ENCODE measurements at regions not wholly inside any gene's neighbourhood (a gene's known extent, or its start where the extent isn't known, plus 50 kb on each side); places are given as distances from the start of the nearest gene placed in this dataset.

DNA sequence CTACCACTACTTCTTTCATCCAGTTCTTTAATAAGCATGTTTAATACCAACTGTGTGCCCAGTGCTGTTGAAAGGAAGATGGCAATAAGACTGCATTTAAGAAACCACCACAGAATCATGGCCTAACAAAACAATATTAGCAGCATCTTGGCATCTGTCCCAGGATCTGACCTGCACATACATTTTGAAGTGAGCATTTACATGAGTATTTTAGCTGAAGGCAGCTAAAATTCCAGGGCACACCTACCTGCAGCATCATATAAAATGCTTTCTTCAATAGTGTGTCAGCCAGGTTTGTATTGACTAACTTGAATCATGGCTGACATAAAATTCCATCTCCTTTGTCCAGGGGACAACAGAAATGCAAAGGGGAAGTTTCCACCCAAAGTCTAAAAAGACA lies 65.0 kb upstream of the ARHGAP5 start:
- H2AFZ ChIP-seq (ENCODE audit: low read depth, low read length, severe bottlenecking), result no peak overlapping the region
- H3K9ac ChIP-seq (ENCODE audit: low read length), result no peak overlapping the region
- no peak overlapping the region for H3K4me2 ChIP-seq (ENCODE audit: low read depth, low read length, poor library complexity, severe bottlenecking)
- TF ChIP-seq EZH2phosphoT487 (conservative IDR thresholded peaks at IDR 0.05; ENCODE audit: low read length), result no peak
- TF ChIP-seq, protein P1, sequence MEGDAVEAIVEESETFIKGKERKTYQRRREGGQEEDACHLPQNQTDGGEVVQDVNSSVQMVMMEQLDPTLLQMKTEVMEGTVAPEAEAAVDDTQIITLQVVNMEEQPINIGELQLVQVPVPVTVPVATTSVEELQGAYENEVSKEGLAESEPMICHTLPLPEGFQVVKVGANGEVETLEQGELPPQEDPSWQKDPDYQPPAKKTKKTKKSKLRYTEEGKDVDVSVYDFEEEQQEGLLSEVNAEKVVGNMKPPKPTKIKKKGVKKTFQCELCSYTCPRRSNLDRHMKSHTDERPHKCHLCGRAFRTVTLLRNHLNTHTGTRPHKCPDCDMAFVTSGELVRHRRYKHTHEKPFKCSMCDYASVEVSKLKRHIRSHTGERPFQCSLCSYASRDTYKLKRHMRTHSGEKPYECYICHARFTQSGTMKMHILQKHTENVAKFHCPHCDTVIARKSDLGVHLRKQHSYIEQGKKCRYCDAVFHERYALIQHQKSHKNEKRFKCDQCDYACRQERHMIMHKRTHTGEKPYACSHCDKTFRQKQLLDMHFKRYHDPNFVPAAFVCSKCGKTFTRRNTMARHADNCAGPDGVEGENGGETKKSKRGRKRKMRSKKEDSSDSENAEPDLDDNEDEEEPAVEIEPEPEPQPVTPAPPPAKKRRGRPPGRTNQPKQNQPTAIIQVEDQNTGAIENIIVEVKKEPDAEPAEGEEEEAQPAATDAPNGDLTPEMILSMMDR (IDR thresholded peaks at IDR 0.05; ENCODE audit: insufficient read depth, low read length, poor library complexity, severe bottlenecking), result no peak
- no peaks in the 10 kb centered on the region for H3F3A ChIP-seq (ENCODE audit: insufficient read depth)
- H3K36me3 ChIP-seq (ENCODE audit: low read length), result no peaks in the 10 kb centered on the region
- no peaks in the 10 kb centered on the region for H4K20me1 ChIP-seq (ENCODE audit: low read depth, low read length)
- no peaks in the 10 kb centered on the region for H3K9me3 ChIP-seq (ENCODE audit: insufficient read depth, low read length)
- no peak overlapping the region for H3K4me3 ChIP-seq (ENCODE audit: insufficient read depth, low read length, poor library complexity, severe bottlenecking)
- H3K9me2 ChIP-seq (replicated peaks; ENCODE audit: insufficient read depth, low read length), result no peaks in the 10 kb centered on the region
- H3K79me2 ChIP-seq (ENCODE audit: insufficient read depth, low read length), result no peaks in the 10 kb centered on the region
- no peak overlapping the region for H3K27ac ChIP-seq (ENCODE audit: low read depth, low read length)
- no peaks in the 10 kb centered on the region for H3K27me3 ChIP-seq (ENCODE audit: low read length)

DNA sequence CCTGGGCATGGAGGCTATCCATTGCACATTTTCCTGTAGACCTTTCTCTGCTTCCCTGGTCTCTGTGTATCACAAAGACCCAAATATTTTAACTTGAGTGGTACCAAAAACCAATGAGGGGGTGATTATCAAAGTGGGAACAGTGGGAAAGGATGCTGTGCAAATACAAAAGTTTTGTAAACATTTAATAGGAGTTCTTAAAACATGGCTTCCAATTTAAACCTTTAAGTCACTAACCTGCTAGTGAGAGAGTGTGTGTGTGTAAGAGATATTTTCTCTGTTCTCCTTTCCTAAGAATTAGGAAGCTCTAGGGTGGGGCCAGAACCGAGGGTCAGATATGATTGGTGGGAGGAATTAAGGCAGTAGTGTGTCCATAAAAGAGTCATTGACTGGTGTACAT lies 64.5 kb upstream of the ARHGAP5 start:
- no peaks in the 10 kb centered on the region for H3K27me3 ChIP-seq (ENCODE audit: low read length)
- H3K9me3 ChIP-seq (ENCODE audit: insufficient read depth, low read length), result no peaks in the 10 kb centered on the region
- no peaks in the 10 kb centered on the region for H3F3A ChIP-seq (ENCODE audit: insufficient read depth)
- H4K20me1 ChIP-seq (ENCODE audit: low read depth, low read length), result no peaks in the 10 kb centered on the region
- H3K9ac ChIP-seq (ENCODE audit: low read length), result no peak overlapping the region
- no peak overlapping the region for H3K4me2 ChIP-seq (ENCODE audit: low read depth, low read length, poor library complexity, severe bottlenecking)
- no peak overlapping the region for H3K27ac ChIP-seq (ENCODE audit: low read depth, low read length)
- no peaks in the 10 kb centered on the region for H3K79me2 ChIP-seq (ENCODE audit: insufficient read depth, low read length)
- H3K9me2 ChIP-seq (replicated peaks; ENCODE audit: insufficient read depth, low read length), result no peaks in the 10 kb centered on the region
- no peak overlapping the region for H3K4me3 ChIP-seq (ENCODE audit: insufficient read depth, low read length, poor library complexity, severe bottlenecking)
- no peak overlapping the region for H2AFZ ChIP-seq (ENCODE audit: low read depth, low read length, severe bottlenecking)
- no peak for TF ChIP-seq EZH2phosphoT487 (conservative IDR thresholded peaks at IDR 0.05; ENCODE audit: low read length)
- TF ChIP-seq, protein P1 (IDR thresholded peaks at IDR 0.05; ENCODE audit: insufficient read depth, low read length, poor library complexity, severe bottlenecking), result no peak
- H3K36me3 ChIP-seq (ENCODE audit: low read length), result no peaks in the 10 kb centered on the region

DNA sequence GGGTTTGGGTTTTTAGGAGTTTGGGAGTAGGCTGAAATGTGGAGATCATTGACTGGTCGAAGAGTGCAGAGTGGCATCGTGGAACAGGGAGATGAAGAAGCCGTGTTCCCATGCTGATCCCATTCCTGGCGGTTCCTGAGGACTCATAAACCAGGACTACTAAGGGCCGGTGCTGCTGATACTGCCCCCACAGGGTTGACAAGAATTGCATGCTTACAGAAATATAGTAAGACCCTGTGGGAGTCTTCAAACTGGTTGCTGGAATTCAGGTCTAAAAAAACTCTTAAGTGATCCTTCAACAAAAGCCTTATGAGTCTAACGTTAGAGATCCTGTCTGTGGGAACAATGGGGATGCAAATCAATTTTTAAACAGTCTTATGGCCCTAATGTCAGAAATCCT lies 64.0 kb upstream of the ARHGAP5 start:
- H3K9ac ChIP-seq (ENCODE audit: low read length), result no peak overlapping the region
- TF ChIP-seq, protein P1 (IDR thresholded peaks at IDR 0.05; ENCODE audit: insufficient read depth, low read length, poor library complexity, severe bottlenecking), result no peak
- no peak for TF ChIP-seq EZH2phosphoT487 (conservative IDR thresholded peaks at IDR 0.05; ENCODE audit: low read length)
- no peak overlapping the region for H3K27ac ChIP-seq (ENCODE audit: low read depth, low read length)
- H3K9me3 ChIP-seq (ENCODE audit: insufficient read depth, low read length), result no peaks in the 10 kb centered on the region
- H3F3A ChIP-seq (ENCODE audit: insufficient read depth), result no peaks in the 10 kb centered on the region
- H3K4me2 ChIP-seq (ENCODE audit: low read depth, low read length, poor library complexity, severe bottlenecking), result no peak overlapping the region
- no peak overlapping the region for H2AFZ ChIP-seq (ENCODE audit: low read depth, low read length, severe bottlenecking)
- H3K27me3 ChIP-seq (ENCODE audit: low read length), result no peaks in the 10 kb centered on the region
- H3K9me2 ChIP-seq (replicated peaks; ENCODE audit: insufficient read depth, low read length), result no peaks in the 10 kb centered on the region
- no peaks in the 10 kb centered on the region for H3K79me2 ChIP-seq (ENCODE audit: insufficient read depth, low read length)
- no peaks in the 10 kb centered on the region for H4K20me1 ChIP-seq (ENCODE audit: low read depth, low read length)
- H3K36me3 ChIP-seq (ENCODE audit: low read length), result no peaks in the 10 kb centered on the region
- H3K4me3 ChIP-seq (ENCODE audit: insufficient read depth, low read length, poor library complexity, severe bottlenecking), result no peak overlapping the region

Measured in SU-DHL-6 (cell line).